GM21381 (cell line): ENCODE measurements at regions not wholly inside any gene's neighbourhood (a gene's known extent, or its start where the extent isn't known, plus 50 kb on each side); places are given as distances from the start of the nearest gene placed in this dataset.

Experiments used
- ATAC-seq: cut with Tn5 transposase; IDR thresholded peaks from one replicate; pipeline ENCODE4 v1.9.1; 2021; ENCODE audit warnings: mild to moderate bottlenecking, moderate library complexity; ENCODE audit not compliant: unreplicated experiment

DNA sequence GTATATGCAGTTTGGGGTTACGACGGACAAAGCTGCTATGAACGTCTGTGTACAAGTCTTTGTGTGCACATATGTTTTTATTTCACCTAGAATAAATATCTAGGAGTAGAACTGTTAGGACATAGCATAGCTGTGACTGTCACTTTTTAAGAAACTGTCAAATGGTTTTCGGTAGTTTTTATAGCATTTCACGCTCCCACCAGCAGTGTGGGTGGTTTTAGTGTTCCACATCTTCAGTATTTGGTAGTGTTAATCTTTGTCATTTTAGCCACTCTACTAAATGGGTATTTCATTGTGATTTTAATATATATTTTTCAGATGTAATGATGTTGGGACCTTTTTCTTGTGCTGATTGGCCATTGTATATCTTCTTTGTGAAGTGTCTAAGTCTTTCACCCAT, 109.1 kb upstream of the BCAT1 start:
- no peak for ATAC-seq

DNA sequence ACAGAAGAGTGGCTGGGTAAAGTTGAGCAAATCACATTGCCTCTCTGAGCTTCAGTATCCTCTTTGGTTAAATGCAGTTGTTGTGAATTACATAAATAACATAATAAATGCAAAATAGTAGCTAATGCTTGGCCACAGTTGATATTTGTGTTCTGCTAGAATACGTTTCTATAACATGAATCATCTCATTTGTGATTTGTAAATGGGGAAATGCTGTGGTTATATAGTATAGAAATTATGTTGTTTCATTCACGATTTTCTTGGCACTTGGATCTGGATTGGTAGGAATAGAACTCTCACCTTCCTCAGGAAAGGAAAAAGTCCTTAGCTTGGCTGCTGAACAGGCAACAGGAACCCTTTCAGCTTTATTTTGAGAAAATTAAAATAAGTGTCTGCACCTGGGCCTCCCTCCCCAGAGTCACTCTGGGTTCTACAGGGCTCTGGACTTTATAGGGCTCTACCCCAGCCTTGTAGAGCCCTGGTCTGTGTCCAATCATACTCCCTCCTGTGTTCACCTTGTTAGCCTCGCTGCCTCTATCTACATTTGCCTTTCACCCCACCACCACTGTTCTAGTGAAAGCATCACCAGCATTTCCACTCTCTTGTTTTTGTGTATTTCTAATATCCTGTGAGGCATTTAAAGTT, 107.7 kb upstream of the BCAT1 start:
- ATAC-seq, result no peak

DNA sequence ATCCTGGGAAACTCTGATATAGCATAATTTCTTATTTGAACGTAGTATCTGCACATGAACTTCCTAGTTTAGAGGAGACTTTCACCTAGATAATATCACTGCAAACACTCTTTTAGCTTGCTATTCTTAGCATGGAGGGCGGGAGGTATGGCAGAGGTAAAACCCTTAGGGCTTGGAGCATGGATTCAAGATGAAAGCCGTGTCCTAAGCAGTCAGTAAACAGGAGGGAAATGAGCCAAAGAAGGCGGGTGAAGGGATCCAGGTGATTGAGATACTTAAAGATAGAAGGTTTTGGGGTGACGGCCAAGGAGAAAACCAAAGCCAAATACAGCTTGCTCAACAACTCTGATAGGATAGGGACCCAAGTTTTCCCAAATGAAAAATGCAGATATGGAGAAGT, 107.1 kb upstream of the BCAT1 start:
- no peak for ATAC-seq

DNA sequence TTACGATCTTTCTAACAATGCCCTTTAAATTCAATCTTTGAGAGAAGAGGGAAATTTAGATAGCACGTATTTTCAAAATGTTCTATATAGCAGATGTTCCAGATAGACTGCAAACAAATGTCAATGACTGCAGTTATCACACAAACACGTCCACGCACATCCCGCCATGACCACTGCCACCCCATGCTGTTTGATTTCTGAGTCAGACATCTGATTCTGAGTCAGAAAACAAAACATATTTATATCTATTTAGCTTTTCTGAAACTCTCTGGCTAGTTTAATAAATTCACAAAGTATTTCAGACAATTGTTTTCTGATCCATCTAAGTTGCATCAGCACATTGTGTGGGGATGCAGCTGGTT, 105.9 kb upstream of the BCAT1 start:
- no peak for ATAC-seq

DNA sequence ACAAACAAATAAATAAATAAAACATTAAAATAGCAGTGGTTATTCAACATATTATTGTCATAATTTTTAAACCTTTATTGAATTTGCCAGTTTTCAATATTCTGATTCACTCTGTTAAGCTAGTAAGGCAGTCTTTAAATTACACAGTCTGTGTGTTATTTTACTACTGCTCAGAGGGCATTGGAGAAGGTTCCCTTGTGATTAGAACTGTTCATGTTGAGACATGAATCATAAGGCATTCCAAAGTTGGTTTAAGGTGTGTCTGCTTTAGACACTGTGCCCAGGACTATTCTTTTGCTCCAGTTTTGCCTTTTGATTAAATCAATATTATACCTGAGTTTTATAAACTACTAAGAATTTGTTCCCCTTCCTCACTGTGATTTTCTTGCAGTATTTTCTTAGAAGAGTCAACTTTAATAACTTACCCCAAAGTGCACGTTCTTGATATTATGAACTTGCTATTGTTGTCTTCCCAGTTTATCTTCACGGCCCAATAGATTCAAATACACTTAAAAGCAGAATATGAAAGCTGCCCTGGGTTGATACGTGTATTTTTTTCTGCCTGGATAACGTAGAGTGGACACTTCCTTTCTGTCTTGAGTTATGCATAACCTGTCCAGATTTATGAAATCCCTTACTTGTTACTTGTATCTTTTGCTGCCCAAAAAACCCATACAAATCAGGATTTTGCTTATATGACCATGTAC, 105.3 kb upstream of the BCAT1 start:
- no peak for ATAC-seq

DNA sequence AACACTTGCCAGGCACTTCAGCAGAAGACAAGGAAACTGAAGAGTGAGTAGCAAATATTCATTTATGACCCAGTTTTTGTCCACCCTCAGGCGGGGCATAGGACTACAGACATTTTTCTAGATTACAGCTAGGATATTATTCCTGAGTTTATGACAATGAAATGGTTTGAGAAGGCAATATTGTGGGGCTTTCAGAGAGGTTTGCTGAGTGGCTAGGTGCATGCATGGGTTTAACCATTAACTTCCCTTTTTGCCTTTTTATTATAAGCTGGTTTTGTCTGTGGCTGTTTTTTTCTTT, 104.0 kb upstream of the BCAT1 start:
- ATAC-seq, result no peak

DNA sequence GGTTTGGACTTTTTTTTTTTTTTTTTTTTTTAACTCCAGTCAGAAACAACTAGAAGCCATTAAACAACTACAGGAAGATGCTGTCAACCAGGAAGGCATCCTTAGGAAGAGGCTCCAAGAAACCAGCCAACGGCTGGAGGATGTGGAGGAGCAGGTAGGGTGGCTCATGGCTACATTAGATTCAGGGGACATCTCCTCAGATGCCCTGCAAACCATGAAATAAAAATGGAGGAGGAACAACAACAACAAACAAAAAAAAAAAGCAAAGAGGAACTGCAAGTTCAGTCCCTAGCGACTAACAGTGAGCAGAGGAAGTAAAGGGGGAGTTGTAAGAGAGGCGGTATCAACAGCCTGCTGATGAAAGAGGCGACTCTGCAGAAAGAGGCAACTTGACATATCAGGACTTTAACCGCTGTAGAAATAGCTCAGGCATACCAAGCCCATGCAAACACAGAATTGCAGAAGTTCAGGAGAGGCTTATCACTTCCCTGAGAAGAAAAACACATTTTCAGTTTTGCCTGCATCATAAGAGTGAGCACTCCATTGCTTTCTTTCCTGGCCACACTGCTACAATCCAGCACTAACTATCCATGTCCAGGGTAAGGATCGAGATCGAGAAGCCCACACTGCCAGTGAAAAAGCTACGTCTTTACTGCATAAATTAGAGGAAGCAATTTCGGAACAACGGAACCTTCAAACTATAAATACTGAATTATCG, 103.5 kb upstream of the BCAT1 start:
- peak; percentile 68 for ATAC-seq

DNA sequence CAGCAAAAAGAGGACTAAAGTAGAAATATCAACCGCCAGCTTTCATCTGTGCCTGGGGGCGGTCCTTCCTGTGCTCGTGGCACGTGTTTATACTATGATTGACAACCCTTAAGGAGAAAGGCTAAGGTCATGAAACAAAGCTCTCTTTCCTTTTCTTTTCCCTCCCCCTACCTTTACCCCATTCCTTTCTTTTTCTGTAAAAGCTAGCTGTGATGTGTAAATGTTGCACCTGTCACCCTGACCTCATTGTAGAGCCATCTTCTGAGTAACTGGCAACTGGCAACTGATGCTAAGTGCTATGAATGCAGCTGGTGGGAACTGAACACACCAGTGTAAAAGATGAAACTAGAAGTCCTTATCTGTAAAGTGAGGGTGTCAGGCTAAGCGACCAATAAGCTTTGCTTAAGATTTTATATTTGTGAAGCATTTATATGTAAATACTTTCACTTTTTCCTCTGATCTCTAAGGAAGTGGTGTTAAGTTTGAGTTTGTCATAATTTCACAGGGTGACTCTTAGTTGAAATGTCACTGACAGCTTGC, 102.8 kb upstream of the BCAT1 start:
- ATAC-seq, result peak; percentile 54

DNA sequence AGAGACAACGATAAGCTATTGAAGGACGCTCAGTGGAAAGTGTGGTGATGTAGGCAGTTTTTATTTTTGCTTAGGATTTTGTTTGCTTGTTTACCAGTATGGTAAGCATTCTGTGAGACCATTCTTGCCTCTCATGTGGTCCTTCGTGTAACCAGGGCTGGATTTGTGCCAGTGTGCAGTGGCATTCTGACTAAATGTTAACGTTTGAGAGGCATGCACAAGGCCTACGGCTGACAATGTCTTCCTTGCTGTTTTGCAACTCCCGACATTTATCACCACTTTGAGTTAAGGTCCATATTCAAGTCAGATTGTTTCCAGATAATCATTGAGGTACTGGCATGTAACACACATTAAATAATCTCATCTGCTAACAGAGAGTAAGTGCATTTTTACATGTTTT, 102.3 kb upstream of the BCAT1 start:
- ATAC-seq, result no peak

DNA sequence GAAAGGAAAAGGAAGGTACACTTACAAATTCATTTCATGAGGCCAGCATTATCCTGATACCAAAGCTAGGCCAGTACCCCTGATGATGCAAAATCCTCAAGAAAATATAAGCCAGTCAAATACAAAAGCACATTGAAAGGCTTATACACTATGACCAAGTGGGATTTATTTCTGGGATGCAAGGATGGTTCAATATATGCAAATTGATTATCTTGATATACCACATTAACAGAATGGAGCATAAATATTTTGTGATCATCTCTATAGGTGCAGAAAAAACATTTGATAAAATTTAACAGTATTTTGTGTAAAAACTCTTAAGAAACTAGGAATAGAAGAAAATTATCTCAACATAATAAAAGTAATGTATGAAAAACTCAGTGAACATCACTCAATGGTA, 97.0 kb upstream of the BCAT1 start:
- no peak for ATAC-seq

DNA sequence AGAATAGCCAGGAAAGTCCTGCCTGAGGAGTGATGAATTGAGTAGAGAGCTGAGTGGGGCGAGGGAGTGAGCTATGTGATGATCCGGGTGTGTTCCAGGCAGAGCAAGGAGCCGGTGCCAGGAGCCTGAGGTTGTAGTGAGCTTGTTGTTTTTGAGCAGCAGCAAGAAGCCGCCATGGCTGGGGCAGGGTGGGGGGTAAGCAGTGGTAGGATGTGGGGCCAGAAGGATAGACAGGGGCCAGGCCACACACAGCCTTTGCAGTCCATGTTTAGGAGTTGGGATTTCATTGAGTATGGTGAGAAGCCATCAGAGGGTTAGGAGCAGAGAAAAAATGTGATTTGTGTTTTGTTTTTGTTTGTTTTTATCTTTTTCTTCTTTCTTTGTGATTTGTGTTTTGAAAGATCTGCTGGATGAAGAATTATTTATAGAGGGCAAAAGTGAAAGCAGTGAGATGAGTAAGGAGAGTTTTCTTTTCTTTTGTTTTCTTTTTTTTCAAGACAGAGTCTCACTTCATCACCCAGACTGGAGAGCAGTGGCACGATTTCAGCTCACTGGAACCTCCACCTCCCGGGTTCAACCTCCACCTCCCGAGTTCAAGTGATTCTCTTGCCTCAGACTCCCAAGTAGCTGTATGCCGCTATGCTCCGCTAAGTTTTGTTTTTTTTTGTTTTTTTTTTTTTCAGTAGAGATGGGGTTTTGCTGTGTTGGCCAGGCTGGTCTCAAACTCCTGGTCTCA, 92.3 kb upstream of the BCAT1 start:
- ATAC-seq, result no peak

DNA sequence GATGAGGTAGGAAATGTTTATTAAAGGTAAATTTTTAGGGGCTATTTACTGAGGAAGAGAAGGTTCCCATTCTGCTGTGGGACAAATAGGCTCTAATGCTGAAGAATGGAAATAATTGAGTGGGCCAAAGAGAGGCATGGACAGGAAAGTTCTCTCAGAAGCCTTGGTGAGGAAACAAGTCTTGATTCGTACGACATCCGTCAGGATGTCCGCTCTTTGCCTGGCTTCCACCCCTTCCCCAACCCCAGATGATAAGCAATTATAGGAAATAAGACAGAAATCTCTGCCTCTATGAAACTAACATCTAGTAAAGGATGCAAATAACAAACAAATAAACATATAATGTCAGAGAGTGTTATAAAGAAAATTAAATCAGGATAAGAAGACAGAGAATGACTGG, 91.7 kb upstream of the BCAT1 start:
- ATAC-seq, result no peak

DNA sequence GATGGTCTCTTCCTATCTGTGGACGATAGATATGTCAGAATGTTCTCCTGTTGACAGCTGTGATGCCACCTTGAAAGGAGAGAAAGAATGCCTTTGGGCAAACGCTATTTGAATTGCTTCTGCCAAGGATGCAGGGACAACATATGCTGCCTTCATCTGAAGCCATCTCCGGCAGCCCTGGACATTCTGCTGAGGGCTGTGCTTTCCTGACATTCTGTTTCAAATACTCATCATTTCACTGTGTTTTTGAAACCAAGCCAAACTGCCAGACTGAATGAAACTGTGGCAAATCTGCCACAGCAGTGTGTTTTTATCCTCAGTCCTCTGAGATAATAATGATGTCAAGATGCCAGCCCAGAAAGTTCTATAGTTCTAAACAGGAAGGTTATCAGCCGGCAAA, 85.8 kb upstream of the BCAT1 start:
- no peak for ATAC-seq

DNA sequence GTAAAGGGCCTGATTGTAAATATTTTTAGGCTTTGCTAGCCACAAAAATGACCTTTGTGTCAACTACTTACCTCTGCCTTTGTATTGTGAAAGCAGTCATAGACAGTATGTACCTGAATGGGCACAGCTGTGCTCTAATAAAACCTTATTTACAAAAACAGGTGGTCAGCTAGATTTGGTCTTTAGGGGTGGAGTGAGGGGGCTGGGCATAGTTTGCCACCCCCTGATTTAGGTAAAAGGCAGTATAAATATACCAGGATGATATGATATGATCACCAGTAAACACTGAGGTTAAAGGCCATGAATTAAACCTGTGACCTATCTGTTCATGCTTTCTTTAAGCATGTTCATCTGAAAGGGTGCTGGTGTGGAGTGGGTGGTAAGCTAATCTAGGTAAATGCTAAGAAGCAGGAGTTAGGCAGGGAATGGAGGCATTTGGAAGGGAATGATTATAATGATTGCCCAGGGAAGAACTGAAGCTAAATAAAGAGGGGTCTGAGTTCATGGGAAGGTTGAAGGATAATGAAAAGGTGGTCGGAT, 77.1 kb upstream of the BCAT1 start:
- ATAC-seq, result no peak

DNA sequence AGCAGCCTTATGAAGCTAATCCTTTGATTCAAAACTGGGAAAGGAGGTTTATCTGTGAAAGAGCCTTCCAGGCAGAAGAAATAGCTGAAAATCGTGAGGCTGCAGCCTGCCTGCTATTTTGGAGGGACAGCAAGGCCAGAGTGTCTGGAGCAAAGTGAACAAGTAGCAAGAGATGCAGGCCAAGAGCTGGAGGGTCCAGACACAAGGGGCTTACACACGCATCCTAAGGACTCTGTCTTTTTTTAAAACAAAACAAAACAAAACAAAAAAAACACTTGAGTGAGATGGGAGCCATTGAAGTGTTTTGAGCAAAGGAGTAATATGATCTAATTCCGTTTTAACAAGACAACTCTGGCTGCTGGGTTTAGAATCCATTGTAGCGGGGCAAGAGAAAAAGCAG, 76.4 kb upstream of the BCAT1 start:
- ATAC-seq, result no peak

DNA sequence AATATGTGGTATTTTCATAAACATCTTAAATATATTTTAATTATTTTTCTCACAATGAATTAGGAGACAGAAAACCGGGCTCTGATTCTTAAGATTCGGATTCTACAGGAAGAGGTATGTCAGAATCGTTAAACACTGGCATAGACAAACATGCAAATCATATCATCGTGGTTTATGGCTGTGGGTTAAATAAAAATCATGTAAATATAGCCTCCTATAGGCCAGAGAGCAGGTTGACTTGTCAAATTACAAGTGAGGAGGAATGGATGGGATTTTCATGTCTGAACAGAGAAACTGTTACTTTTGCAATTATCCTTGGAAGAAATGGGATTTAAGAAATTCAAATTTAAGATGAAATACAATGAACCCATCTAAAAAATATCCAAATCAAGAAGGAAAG, 74.9 kb upstream of the BCAT1 start:
- peak; percentile 47 for ATAC-seq

DNA sequence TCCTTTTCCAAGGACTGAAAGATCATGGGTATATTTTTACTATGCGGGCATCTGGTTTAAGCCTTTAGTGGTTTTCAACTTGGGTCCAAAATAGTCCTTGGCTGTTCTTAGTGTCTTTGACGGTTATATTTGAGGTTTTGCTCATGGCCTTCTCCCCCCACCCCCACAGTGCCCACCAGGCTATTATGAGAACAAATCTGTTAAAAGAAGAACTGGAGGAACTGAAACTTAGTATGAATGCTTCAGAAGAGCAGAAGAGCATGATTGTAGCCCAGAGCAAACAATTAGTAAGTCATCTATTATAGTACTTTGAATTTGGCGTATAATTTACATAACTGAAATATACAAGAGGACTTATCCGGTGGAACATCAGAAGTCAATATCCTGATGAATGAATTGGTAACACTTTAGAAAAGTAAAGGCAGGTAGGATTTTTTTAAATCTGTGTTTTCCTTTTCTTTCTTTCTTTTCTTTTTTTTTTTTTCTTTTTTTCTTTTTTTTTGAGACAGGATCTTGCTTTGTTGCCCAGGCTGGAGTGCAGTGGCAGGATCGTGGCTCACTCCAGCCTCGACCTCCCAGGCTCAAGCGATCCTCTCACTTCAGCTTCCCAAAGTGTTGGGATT, 71.8 kb upstream of the BCAT1 start:
- ATAC-seq, result peak; percentile 76

DNA sequence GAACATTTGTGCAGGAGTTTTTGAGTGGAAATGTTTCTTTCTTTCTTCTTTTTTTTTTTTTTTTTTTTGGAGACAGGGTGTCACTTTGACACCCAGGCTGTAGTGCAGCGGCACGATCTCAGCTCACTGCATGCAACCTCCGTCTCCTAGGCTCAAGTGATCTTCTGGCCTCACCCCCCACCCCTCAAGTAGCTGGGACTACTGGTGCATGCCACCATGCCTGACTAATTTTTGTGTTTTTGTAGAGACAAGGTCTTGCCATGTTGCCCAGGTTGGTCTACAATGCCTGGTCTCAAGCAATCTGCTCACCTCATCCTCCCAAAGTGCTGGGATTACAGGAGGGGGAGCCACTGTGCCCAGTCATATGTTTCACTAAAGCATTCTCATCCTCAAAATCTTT, 69.2 kb upstream of the BCAT1 start:
- ATAC-seq, result no peak

DNA sequence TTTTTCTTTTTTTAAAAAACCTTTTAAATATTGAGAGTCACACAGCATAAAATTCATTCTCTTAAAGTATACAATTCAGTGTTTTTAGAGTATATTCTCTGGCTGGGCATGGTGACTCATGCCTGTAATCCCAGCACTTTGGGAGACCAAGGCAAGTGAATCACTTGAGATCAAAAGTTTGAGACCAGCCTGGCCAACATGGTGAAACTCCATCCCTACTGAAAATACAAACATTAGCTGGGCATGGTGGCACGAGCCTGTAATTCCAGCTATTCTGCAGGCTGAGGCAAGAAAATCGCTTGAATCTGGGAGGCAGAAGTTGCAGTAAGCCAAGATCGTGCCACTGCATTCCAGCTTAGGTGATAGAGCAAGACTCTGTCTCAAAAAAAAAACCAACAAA, 68.4 kb upstream of the BCAT1 start:
- ATAC-seq, result no peak

DNA sequence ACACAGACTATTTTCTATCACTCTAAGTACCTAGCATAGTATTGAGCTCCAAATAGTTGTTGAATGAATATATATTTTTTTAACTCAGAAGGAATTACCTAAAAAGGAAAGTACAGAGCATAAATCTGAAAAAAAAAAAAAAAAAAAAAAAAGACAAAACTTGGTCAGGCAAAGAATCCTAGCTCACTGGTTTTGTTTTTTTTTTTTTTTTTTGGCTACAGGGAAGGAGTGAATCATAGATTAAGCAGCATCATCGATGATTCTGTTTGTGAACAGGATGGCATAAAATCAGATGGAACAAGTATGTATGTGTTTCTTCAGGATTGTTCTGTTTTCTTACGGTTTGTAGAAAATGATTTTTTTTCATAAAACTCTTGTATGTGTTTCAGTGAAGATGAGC, 66.1 kb upstream of the BCAT1 start:
- ATAC-seq, result no peak

DNA sequence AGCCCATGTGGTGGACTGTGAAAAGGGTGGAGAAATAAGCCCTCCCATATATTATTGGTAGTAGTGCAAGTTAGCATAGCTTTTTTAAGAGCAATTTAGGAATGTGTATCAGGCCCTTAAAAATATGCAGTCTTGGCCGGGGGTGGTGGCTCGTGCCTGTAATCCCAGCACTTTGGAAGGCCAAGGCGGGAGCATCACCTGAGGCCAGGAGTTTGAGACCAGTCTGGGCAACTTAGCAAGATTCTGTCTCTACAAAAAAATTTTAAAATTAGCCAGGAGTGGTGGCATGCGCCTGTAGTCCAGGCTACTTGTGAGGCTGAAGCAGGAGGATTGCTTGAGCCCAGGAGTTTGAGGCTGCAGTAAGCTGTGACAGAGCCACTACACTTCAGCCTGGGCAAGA, 64.2 kb upstream of the BCAT1 start:
- ATAC-seq, result no peak
